ENCODE measurements at regions not wholly inside any gene's neighbourhood (a gene's known extent, or its start where the extent isn't known, plus 50 kb on each side); places are given as distances from the start of the nearest gene placed in this dataset.
"Not testable (repeated sequence)": the region's sequence is repeated elsewhere in the genome, so short reads cannot be mapped to it uniquely, and the experiment has no call there.

DNA sequence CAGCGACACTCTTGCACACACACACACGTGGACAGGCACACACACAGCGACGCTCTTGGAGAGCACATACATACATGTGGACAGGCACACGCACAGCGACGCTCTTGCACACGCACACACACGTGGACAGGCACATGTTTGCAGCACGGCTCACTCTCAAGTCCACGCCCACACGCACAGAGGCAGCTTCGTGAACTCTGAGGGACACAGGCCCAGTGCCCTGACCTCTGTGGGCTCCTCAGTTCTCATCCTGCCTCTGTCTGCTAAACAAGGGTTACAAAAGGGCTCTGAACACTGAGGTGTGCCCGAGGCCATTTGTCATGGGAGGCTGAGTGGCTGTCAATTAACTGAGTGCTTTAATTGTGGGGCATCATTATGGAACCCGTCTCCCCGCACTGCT is 558.8 kb upstream of the ADAMTS16 start:
- no peak for DNase-seq (ENCODE audit: extremely low read depth, low read depth, low spot score)

DNA sequence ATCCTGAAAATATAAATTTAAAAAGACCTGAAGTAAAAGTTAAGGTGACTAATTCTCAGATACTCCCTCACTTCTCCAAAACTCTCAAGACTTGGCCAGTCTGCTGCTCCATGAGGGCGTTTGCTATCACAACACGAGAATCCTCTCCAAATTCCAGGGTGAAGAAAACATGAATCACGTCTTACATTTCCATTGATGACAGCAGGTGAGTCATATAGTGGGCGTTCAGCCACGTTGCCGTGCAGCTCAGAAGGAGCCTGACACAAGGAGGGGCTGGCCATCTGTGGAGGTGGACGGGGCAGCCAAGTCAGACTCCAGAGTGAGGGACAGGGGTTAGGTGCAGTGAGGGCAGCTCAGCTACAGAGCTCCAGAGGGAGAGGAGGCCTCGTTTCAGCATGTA is 555.1 kb upstream of the ADAMTS16 start:
- no peak for DNase-seq (ENCODE audit: extremely low read depth, low read depth, low spot score)

DNA sequence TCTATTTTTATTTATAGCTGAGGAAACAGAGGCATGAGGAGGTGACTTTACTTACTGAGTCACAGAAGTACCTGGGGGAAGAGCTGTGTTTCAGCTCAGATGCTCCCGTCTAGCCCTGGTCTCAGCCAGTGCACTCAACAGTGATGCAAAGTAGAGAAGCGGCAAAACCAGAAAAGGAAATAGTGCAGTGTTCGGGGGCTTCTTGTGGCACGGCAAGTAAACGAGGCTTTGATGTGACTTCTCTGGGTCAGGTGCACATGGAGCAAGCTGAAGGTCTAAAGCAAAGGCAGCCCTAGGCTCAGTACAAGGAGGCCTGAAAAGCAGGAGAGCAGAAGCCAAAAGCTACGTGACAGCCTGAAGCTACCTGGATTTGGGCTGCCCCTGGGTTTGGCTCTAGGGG is 526.7 kb upstream of the ADAMTS16 start:
- DNase-seq (ENCODE audit: extremely low read depth, low read depth, low spot score): no peak

DNA sequence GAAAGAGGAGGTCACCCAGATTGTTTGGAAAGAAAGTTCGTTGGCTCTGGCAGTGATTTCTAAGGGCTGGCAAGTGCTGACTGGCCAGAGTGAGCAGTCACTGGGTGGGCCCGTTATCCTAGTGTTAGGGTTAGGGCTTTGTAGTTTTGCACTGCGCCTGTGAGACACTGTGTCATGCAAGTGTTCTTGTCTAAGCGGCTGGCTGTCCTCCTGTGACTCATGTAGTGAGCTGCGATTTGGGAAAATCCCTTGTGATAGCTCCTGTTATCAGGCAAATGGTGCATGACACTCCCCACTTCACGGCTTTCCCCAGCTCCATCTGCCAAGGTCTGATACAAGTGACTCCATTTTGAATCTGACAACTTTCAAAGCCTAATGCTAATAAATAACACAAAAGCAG is 526.0 kb upstream of the ADAMTS16 start:
- no peak for DNase-seq (ENCODE audit: extremely low read depth, low read depth, low spot score)

DNA sequence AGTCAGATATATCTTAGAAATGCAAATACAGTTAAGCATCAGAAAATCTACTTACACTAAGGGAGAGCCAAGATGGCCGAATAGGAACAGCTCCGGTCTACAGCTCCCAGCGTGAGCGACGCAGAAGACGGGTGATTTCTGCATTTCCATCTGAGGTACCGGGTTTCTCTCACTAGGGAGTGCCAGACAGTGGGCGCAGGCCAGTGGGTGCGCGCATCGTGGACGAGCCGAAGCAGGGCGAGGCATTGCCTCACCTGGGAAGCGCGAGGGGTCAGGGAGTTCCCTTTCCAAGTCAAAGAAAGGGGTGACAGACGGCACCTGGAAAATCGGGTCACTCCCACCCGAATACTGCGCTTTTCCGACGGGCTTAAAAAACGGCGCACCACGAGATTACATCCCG is 524.8 kb upstream of the ADAMTS16 start:
- DNase-seq (ENCODE audit: extremely low read depth, low read depth, low spot score): not testable (repeated sequence)

DNA sequence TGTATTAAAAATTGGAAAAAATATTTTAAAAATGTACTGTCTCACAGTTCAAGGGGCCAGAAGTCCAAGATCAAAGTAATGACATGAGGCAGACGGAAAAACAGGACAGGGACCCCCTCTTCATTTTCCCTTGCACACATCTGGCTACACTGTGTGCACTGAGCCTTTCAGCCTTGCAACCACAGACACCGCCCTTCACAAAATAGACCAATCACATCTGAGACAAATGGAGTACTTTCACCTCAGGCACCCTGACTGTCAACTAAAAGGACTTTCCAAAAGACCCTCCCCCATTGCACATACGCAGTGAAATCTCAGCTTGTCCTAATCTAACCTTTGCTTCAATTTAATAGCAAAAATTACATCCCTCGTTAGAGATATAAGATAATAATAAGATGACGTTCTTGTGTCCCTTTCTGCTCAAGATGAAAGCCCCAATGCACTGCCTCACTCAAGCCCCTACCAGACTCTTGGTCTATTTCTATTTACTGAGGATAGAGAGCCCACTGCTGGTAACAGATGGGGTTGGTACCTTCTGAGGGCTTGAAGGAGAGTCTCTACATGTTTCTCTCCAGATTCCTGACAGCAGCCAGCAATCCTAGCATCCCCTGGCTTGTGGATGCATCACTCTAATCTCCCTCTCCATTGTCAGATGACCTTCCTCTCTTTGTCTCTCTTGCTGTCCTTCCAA is 514.8 kb upstream of the ADAMTS16 start:
- DNase-seq (ENCODE audit: extremely low read depth, low read depth, low spot score): no peak

DNA sequence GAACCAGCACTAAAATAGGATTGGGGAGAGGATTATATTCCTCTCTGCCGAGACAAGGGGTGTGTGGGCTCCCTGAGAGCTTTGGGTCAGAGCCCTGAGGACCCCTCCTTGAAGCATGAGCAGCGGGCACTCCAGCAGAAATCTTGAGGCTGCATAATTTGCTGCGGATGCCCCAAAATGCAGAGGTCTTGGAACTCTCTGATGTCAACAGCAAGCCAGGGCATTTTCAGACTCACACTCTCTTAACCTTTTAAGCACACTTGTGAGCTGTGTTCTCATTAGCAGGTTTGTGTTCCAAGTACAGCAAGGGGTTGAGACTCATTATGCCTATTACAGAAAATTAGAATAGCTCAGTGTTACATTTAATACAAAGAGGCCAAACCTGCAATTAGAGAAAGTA is 513.0 kb upstream of the ADAMTS16 start:
- no peak for DNase-seq (ENCODE audit: extremely low read depth, low read depth, low spot score)

DNA sequence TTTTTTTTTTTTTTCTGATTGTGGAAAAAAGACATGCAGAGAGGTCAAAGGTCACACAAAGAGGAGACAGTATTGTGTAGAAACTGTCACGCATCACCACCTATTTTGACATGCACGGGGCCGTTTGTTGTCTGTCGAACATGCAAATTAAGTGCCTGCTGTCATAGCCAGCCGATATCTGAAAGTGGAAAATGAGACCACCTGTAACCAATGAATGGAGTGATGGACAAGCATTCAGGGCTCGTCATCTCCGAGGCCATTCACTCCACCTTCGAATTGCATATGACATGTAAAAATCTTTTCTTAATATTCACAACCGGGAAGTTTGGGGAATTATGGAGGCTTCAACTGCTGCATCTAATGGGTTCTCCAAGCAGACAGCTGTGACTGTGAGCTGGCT is 512.2 kb upstream of the ADAMTS16 start:
- DNase-seq (ENCODE audit: extremely low read depth, low read depth, low spot score): no peak

DNA sequence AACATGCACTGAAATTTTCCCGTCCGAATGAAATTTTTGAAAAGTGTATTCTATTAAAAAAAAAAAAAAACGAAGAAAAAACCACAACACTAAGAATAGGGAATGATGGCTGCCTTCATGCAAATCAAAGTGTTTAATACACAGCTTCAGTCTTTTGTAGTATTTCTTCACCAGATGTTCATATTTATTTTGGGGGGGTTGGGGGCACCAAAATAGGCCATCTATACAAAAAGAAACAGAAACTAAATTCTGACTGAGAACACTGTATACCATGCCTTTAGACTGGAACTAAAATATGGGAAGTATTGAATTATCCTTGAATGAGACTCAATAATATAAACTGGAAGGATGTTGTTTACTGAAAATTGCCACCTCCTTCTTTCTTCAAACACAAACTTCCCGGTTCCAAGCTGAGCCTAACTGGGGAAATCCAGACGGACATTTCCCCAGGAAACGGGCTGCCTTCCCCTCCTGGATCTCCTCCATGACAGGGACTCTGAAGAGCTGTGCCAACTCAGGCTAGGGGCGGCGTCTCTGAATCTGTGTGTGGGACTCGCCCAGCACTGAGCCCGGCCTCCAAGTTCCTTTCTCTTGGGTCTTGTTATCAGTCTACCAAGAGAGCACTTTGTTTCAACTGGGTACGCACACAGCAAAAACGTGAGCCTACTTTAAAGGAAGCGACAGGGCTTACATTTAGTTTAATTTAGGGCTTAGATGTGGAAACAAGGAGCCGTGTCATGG is 511.3 kb upstream of the ADAMTS16 start:
- DNase-seq (ENCODE audit: extremely low read depth, low read depth, low spot score): no peak

DNA sequence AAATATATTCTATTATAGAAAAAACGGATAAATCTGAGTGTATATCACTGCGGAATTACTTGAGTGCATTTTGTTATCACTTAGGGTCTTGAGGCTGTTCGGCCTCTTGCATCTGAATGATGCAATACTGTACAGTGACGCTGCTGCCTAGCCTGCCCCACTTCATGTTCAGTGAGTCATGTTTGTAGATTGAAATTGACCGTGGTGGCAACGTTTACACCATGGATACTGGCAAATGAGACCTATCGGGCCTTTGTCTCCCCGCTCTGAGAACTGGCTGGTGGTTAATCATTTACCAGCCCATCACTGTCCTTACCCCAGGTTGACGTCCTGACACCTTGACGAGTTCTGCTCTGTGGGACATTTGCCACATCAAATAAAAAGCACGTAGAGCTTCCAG is 510.1 kb upstream of the ADAMTS16 start:
- DNase-seq (ENCODE audit: extremely low read depth, low read depth, low spot score): no peak

DNA sequence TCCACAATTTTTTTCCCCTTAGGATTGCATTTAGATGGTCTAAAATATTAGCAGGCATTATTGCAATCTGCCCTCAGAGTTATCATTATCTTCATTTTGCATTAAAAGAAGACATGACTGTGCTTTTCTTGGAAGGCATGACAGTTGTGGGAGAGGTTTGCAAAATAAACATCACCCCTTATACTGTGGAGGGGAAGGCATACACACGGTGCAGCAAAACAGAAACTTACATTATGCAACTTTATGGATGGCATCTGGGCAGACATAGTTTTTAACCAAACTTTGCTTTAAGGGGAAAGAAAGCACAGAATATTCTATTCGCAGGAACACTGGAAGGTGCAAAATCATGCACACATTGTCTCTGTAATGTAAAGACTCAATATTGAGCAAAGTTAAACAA is 505.8 kb upstream of the ADAMTS16 start:
- DNase-seq (ENCODE audit: extremely low read depth, low read depth, low spot score): no peak

DNA sequence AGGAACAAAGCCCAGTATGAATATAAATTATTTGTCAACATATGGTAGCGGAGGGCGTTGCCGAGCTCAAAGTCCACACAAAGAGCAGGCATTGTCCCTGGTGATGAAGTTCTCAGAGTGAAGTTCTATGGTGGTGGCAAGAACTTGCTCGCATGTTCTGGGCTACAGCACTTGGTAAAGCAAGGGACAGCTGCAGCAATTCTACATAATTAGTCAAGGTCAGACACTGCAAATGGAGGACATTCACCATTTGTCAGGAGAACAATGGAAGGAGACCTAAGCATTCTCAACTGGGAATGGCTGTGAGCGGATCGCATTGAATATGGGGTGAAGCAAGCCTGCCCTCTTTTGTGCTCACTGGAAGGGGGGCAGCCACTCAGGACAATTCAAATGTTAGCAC is 503.8 kb upstream of the ADAMTS16 start:
- DNase-seq (ENCODE audit: extremely low read depth, low read depth, low spot score): no peak

DNA sequence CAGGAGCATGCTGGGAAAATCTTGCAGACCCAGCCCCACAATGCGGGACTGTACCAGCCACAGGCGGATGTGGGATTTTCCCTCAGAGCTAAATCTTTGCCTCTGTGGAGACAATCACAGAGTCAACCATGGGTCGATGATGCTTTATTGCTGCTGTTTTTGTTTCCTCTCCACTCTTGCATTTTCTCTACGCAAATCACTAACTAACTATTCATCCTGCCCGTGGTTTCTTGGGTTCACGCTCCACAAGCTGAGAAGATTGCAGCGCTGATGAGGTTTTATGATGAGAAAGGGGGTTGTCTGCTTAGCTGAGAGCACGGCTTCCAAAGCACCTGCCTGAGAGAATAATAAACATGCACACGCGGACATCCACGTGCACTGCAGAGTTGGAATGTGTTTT is 500.2 kb upstream of the ADAMTS16 start:
- no peak for DNase-seq (ENCODE audit: extremely low read depth, low read depth, low spot score)

DNA sequence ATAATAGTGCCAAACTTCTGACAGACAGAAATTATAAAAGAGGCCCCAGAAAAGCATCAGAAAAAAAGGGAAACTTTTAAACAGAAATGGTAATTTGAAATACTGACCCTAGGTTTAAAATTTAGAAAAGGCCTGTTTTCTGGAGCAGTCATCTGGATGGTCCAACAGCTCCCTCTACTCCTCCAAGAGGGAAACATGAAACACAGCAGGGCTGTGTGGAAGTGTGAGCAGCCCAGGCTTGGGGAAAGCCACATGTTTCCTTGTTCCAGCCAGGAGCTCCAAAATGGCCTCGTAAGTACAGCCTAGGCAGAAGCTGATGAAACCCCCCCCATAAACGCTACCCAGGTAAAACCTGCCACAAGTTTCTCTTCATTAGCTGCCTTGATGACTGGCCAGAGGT is 499.3 kb upstream of the ADAMTS16 start:
- no peak for DNase-seq (ENCODE audit: extremely low read depth, low read depth, low spot score)

DNA sequence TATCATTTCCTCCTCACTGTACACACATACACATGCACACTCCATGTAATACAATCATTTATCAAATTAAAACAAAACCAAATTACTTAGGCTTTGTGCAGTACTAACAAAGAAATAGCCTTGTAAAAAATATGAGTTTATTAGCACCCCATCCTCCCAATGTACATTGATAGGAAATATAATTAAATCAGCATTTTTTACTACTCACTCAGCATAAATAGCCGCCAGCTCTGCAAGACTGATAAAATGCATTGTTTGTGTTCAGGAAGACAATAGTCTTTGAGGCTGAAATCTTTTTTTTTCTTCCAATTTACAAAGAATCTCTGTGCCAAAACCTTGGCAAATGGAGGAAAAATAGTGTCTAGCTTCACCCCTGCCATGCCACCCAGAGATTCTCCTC is 497.6 kb upstream of the ADAMTS16 start:
- no peak for DNase-seq (ENCODE audit: extremely low read depth, low read depth, low spot score)

DNA sequence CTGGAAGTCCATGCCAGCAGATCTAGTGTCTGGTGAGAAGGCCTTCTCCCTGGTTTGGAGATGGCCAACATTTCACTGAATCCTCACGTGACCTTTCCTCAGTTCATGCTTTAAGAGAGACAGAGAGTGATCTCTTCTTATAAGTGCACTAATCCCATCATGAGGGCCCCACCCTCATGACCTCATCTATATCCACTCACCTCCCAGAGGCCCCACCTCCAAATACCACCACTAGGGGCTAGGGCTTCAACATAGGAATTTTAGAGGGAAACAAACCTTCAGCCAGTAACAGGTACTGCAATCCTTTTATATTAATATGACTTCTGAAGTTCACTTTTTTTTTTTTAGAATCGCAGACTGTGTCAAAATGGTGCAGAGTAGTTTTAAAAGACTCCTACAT is 496.9 kb upstream of the ADAMTS16 start:
- DNase-seq (ENCODE audit: extremely low read depth, low read depth, low spot score): no peak

DNA sequence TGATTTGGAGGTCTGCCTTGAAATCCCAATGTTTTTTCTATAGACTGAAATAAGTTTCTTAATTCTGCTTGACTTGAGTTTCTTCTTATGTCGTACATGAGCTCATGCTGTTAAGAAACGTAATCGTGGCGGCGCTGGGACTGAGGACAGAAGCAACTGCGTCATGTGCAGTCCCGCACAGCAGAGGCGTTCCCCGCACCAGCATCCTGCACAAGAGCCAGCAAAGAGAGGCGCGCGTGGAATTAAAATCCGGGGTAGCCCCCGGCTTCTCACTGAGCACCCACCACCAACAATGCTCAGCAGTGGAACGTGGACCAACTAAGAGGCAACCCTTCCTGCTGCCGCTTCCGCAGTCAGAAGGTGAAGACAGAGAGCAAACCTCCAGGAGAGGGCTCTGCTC is 496.2 kb upstream of the ADAMTS16 start:
- no peak for DNase-seq (ENCODE audit: extremely low read depth, low read depth, low spot score)

DNA sequence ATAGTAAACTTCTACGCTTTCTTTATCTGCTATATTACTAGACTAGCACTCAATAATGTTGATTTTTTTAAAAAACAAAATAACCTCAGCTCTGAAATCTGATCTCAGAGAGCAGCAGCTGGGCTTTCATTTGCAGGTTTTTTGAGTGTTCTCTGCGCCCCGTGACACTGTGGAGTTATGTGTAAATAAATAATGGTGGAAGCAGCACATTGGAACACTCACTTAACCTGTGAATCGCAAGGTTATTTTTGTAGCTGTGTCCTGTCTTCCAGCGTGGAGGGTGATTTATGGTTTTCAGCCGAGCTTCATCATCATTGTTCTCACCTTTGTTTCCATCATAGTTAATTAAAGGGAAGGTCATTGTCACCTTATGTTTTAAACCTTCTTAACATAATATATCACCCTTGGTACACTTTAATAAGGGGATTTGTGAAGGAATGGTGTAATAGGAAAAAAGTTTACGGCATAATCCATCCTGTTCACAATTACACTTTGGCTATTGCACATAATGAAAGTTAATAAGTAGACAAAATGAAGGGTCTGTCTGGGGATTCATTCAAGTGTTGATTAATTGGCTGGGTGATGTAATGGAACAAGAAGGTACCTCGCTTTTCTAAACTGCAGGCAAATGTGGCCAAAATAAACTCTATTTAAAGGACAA is 493.3 kb upstream of the ADAMTS16 start:
- no peak for DNase-seq (ENCODE audit: extremely low read depth, low read depth, low spot score)

DNA sequence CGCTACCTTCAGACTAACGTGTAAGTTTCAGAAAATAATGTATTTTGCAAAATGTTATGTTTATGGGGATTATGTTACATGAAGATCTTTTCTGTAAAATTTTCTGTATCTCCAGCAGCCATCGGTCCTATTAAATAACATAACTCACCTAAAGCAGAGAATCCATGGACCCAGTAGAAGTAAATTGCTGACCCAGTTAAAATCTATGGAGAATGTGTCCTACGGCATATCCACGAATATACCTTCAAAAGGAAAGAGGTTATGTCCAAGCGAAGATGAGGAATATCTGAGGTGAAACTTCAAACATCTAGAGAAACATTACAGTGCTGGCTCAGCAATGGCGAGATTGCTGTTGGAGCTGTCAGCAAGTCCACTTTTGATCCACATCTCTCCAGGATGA is 492.2 kb upstream of the ADAMTS16 start:
- no peak for DNase-seq (ENCODE audit: extremely low read depth, low read depth, low spot score)

DNA sequence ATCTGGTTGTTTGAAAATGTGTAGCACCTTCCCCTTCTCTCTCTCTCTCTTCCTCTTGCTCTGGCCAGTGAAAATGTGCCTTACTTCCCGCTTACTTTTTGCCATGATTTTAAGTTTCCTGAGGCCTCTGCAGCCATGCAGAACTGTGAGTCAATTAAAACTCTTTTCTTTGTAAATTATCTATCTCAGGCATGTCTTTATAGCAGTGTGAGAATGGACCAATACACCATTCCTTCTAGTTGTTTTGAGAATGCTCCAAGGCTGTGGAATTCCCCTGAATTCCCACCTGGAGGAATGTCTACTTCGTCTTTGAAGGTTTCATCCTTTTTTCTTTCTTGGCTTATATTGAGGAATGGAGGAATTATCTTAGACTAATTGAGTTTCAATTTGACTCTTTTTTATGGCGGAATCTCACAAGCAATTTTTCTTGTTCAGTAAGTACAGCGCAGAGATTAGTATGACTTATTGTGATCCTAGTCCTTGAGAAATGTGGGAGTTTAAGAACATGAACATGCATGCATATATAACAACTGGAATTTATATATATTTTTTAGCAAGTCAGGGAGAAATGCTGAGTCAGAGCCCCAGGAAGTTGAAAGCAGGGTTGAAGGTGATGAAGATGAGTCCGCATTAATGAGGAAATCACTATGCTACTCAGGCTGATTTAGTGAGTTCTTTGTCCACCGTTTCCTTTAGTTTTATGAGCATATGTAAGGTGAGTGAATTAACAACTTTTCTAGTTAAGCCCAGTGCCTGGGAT is 488.1 kb upstream of the ADAMTS16 start:
- no peak for DNase-seq (ENCODE audit: extremely low read depth, low read depth, low spot score)

DNA sequence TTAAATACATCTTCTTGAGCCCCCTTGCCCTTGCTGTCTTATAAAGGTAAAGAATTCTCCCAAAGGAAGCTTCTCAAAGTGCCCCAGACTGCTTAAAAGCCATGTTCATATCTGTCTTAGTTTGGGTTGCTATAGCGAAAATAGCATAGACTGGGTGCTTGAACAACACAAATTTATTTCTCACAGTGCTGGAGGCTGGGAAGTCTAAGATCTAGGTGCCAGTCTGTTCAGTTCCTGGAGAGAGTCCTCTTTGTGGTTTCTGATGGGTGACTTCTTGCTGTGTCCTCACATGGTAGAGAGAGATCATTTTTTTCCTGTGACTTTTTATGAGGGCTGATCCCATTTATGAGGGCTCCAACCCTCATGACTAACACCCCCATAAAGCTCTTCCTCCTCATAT is 486.7 kb upstream of the ADAMTS16 start:
- DNase-seq (ENCODE audit: extremely low read depth, low read depth, low spot score): no peak
